Mesendoderm (in vitro differentiated cells): ENCODE measurements at regions not wholly inside any gene's neighbourhood (a gene's known extent, or its start where the extent isn't known, plus 50 kb on each side); places are given as distances from the start of the nearest gene placed in this dataset.
A peak's percentile ranks its signal among the peaks of the same experiment; 100 is the strongest.
"Not testable (repeated sequence)": the region's sequence is repeated elsewhere in the genome, so short reads cannot be mapped to it uniquely, and the experiment has no call there.

ENCODE experiments used
- DNase-seq: peaks from one replicate; pipeline ENCODE4 v3.0.0; 2013
- H2AK5ac ChIP-seq: 2 replicates; pipeline ENCODE4 v1.6.1; 2013; ENCODE audit warnings: low read length, inconsistent platforms
- H2BK120ac ChIP-seq: 2 replicates; pipeline ENCODE4 v1.6.1; 2013; ENCODE audit warnings: low read depth, mild to moderate bottlenecking, low read length, moderate library complexity, mixed read lengths
- H2BK15ac ChIP-seq: replicated peaks from 2 replicates; pipeline ENCODE4 v1.6.1; 2013; ENCODE audit warnings: low read depth, mild to moderate bottlenecking, moderate library complexity
- H2BK5ac ChIP-seq: 2 replicates; pipeline ENCODE4 v1.6.1; 2013; ENCODE audit warnings: low read length, inconsistent platforms
- H3K18ac ChIP-seq: 2 replicates; pipeline ENCODE4 v1.6.1; 2013; ENCODE audit warnings: mild to moderate bottlenecking, low read length, mixed read lengths
- H3K23ac ChIP-seq: one replicate; pipeline ENCODE4 v1.6.1; 2013; ENCODE audit warnings: low read length
- H3K27ac ChIP-seq: 2 replicates; pipeline ENCODE4 v1.5.1; 2013; ENCODE audit warnings: low read depth, mild to moderate bottlenecking, inconsistent platforms, low read length, moderate library complexity
- H3K27me3 ChIP-seq: 2 replicates; pipeline ENCODE4 v1.6.1; 2013; ENCODE audit warnings: low read length, control low read depth, mild to moderate bottlenecking, inconsistent platforms; ENCODE audit not compliant: insufficient read depth, poor library complexity
- H3K36me3 ChIP-seq: 2 replicates; pipeline ENCODE4 v1.6.1; 2013; ENCODE audit warnings: low read length, inconsistent platforms; ENCODE audit not compliant: control insufficient read depth, insufficient read depth
- H3K4ac ChIP-seq: one replicate; pipeline ENCODE4 v1.6.1; 2013; ENCODE audit warnings: low read depth, mild to moderate bottlenecking, low read length, moderate library complexity
- H3K4me1 ChIP-seq: 2 replicates; pipeline ENCODE4 v1.6.1; 2013; ENCODE audit warnings: low read depth, low read length, inconsistent platforms; ENCODE audit not compliant: control insufficient read depth
- H3K4me2 ChIP-seq: 2 replicates; pipeline ENCODE4 v1.6.1; 2013; ENCODE audit warnings: low read length
- H3K4me3 ChIP-seq: 2 replicates; pipeline ENCODE4 v1.5.1; 2013; ENCODE audit warnings: mild to moderate bottlenecking, low read length
- H3K56ac ChIP-seq: one replicate; pipeline ENCODE4 v1.6.1; 2013; ENCODE audit warnings: low read length
- H3K79me1 ChIP-seq: 2 replicates; pipeline ENCODE4 v1.6.1; 2013; ENCODE audit warnings: low read length, inconsistent platforms
- H3K79me2 ChIP-seq: 2 replicates; pipeline ENCODE4 v1.6.1; 2013; ENCODE audit warnings: mild to moderate bottlenecking, low read length; ENCODE audit not compliant: control insufficient read depth, insufficient read depth
- H3K9ac ChIP-seq: 2 replicates; pipeline ENCODE4 v1.6.1; 2013; ENCODE audit warnings: low read length, inconsistent platforms
- H4K5ac ChIP-seq: one replicate; pipeline ENCODE4 v1.6.1; 2013; ENCODE audit warnings: low read length
- H4K8ac ChIP-seq: one replicate; pipeline ENCODE4 v1.6.1; 2013; ENCODE audit warnings: low read depth, mild to moderate bottlenecking, control low read depth, low read length, moderate library complexity
- WGBS: extraction: QIAGEN DNeasy Blood & Tissue Kit; methylation state at CpG from one replicate; pipeline ENCODE4 v1.1.7; 2013; ENCODE audit warnings: low lambda C conversion rate, missing lambda C conversion rate; ENCODE audit not compliant: insufficient coverage; ENCODE audit errors: extremely low coverage; 5-methylcytosine and 5-hydroxymethylcytosine counted together

DNA sequence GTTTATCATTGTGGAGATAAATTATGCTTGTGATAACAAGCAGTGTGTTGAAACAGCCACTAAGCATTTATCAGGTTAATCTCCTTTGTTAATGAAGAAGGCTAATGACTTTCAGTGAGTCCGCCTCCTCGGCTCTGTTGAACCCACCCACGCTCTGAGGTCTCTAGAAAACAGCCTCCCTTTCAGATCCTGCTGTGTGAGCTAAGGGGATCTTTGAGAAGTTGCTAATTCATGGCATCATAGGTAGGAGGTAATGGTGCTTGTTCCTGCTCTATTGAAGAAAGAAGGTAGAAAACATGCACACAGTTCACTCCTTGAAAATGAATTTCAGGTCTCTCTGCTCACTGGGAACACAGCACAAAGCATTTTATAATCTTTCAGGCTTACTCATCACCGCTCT lies 483.9 kb downstream of the AACS start:
- no peak overlapping the region for H2BK15ac ChIP-seq
- H3K79me2 ChIP-seq, result no peaks in the 10 kb centered on the region
- no peak overlapping the region for H3K27ac ChIP-seq
- H3K9ac ChIP-seq, result no peak overlapping the region
- peak; percentile 65 for DNase-seq
- no peak overlapping the region for H3K4ac ChIP-seq
- H4K5ac ChIP-seq, result no peak overlapping the region
- no peaks in the 10 kb centered on the region for H3K36me3 ChIP-seq
- H3K27me3 ChIP-seq, result no peaks in the 10 kb centered on the region
- no peak overlapping the region for H3K56ac ChIP-seq
- H3K4me3 ChIP-seq, result no peak overlapping the region
- no peak overlapping the region for H2BK120ac ChIP-seq
- H3K4me1 ChIP-seq, result no peaks in the 10 kb centered on the region
- H4K8ac ChIP-seq, result no peak overlapping the region
- H2AK5ac ChIP-seq, result no peak overlapping the region
- H3K79me1 ChIP-seq, result no peaks in the 10 kb centered on the region
- no CpG with 5 or more reads among the region's 4 CpGs for WGBS
- H3K18ac ChIP-seq, result no peak overlapping the region
- no peak overlapping the region for H2BK5ac ChIP-seq
- H3K23ac ChIP-seq, result no peak overlapping the region
- no peak overlapping the region for H3K4me2 ChIP-seq

DNA sequence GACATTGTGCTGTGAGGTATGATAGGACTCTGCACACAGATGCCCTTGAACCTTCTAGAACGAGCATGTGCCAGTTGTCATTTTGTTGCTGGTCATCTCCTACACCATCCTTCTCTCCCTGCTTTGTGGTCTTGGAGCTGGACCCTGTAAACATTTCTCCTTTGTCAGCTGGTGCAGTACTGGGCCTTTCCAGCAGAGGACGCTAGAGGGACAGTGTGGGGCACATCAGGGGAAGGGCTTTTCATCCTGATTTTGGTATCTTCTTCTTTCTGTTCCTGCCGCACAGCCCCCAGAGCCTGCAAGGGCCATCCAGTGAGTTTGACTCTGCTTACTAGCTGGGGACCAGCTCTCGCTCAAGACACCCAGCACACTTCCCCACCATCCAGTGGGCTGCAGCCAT lies 484.6 kb downstream of the AACS start:
- Histone ChIP-seq H3K56ac (no peak overlapping the region), H3K23ac (no peak overlapping the region), H3K4me1 (no peaks in the 10 kb centered on the region), H4K5ac (no peak overlapping the region), H2AK5ac (no peak overlapping the region), H3K79me2 (no peaks in the 10 kb centered on the region), H2BK5ac (no peak overlapping the region), H2BK120ac (no peak overlapping the region), H2BK15ac (no peak overlapping the region), H3K18ac (no peak overlapping the region), H3K4ac (no peak overlapping the region), H3K9ac (no peak overlapping the region), H3K79me1 (no peaks in the 10 kb centered on the region), H3K36me3 (no peaks in the 10 kb centered on the region), H4K8ac (no peak overlapping the region), H3K4me3 (no peak overlapping the region), H3K27ac (no peak overlapping the region), H3K4me2 (no peak overlapping the region), H3K27me3 (no peaks in the 10 kb centered on the region)
- WGBS, result no CpG with 5 or more reads among the region's 4 CpGs
- DNase-seq, result peak; percentile 54

DNA sequence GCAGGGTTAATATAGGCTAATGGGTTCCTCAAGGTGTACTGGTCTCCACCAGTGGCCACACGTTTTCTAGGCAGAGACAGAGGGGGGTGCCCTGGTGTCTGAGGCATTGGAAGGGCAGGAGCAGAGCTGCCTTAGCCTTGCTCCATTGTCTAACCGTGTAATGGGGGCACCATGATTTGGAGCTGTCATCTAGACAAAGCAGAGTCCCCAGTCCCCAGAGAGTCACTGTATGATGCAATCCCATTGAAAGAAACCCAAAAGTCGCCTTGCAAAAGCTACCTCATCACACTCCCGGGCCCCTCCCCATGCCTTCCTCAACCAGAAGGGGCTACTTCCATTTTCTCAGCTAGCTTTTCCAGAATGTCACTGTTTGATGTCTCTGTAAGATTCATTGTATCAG lies 487.1 kb downstream of the AACS start:
- Histone ChIP-seq H3K79me2 (no peaks in the 10 kb centered on the region), H3K4me2 (no peak overlapping the region), H2BK15ac (no peak overlapping the region), H2BK5ac (no peak overlapping the region), H4K5ac (no peak overlapping the region), H3K27ac (no peak overlapping the region), H3K79me1 (no peaks in the 10 kb centered on the region), H2BK120ac (no peak overlapping the region), H2AK5ac (no peak overlapping the region), H3K27me3 (no peaks in the 10 kb centered on the region), H3K56ac (no peak overlapping the region), H3K23ac (no peak overlapping the region), H3K4me3 (no peak overlapping the region), H3K4me1 (no peaks in the 10 kb centered on the region), H3K9ac (no peak overlapping the region), H3K36me3 (no peaks in the 10 kb centered on the region), H3K18ac (no peak overlapping the region), H3K4ac (no peak overlapping the region), H4K8ac (no peak overlapping the region)
- peak; percentile 35 for DNase-seq
- no CpG with 5 or more reads among the region's 4 CpGs for WGBS

DNA sequence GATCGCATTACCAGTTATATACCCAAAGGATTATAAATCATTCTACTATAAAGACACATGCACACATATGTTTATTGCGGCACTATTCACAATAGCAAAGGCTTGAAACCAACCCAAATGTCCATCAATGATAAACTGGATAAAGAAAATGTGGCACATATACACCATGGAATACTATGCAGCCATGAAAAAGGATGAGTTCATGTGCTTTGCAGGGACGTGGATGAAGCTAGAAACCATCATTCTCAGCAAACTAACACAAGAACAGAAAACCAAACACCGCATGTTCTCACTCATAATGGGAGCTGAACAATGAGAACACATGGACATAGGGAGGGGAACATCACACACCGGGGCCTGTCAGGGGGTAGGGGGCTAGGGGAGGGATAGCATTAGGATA lies 495.8 kb downstream of the AACS start:
- H4K8ac ChIP-seq, H3K4me3 ChIP-seq, H3K56ac ChIP-seq, H3K23ac ChIP-seq, H3K4me2 ChIP-seq, H3K36me3 ChIP-seq, H3K9ac ChIP-seq, H2AK5ac ChIP-seq, H2BK15ac ChIP-seq, DNase-seq, H3K79me2 ChIP-seq, H2BK5ac ChIP-seq, H3K79me1 ChIP-seq, H3K4me1 ChIP-seq, H2BK120ac ChIP-seq, H3K18ac ChIP-seq, H3K27me3 ChIP-seq, H3K27ac ChIP-seq, H4K5ac ChIP-seq, H3K4ac ChIP-seq: not testable (repeated sequence)
- WGBS, result no CpG with 5 or more reads among the region's 5 CpGs

DNA sequence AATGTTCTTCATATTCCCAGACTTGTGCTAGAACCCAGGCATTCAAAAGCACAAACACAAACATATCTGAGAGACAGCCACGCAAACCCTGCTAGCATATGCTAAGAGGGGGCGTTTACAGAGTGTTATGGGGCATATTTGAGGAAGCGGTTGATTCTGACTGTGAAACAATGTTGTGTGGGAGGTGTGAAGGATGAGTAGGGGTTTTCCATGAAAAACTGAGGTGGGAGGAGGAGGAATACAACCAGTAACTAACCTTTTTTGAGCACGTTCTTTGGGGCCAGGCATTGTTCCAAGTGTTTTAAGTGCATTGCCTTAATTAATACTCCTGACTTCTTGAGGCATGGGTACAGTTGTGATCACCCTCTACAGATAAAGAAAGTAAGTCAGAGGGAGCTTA lies 499.5 kb downstream of the AACS start:
- H3K18ac ChIP-seq, result no peak overlapping the region
- H2BK5ac ChIP-seq, result no peak overlapping the region
- H3K79me2 ChIP-seq, result no peaks in the 10 kb centered on the region
- H3K27me3 ChIP-seq, result no peaks in the 10 kb centered on the region
- H4K5ac ChIP-seq, result no peak overlapping the region
- no peaks in the 10 kb centered on the region for H3K36me3 ChIP-seq
- H3K23ac ChIP-seq, result no peak overlapping the region
- H3K4me1 ChIP-seq, result peaks cover 3% of the 10 kb centered on the region
- H4K8ac ChIP-seq, result no peak overlapping the region
- H3K79me1 ChIP-seq, result no peaks in the 10 kb centered on the region
- no peak overlapping the region for H3K4me3 ChIP-seq
- H3K4me2 ChIP-seq, result no peak overlapping the region
- no peak overlapping the region for H2BK15ac ChIP-seq
- DNase-seq, result no peak
- no peak overlapping the region for H3K27ac ChIP-seq
- no peak overlapping the region for H2AK5ac ChIP-seq
- no peak overlapping the region for H2BK120ac ChIP-seq
- no CpG with 5 or more reads among the region's 4 CpGs for WGBS
- no peak overlapping the region for H3K56ac ChIP-seq
- H3K9ac ChIP-seq, result no peak overlapping the region
- no peak overlapping the region for H3K4ac ChIP-seq

DNA sequence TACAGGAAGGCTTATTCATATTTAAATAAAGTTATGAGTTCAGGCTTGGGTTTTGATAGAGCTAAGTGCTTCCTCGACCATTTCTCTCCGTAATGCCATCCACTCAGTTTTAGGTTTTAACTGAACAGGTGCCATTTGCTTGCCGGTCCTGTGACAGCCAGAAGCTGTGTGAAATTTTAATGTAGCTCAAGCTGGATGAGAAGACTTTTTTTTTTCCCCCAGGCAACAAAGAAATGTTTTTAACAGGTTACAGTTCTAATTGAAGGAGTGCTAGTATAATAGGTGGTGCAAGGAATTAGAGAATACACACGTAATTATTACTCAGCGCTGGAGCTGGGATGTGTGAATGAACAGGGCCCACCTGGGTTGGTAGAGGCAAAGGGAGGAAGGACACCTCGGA lies 502.3 kb downstream of the AACS start:
- Histone ChIP-seq H3K23ac (no peak overlapping the region), H3K4ac (no peak overlapping the region), H3K4me3 (no peak overlapping the region), H2AK5ac (no peak overlapping the region), H2BK15ac (no peak overlapping the region), H3K27me3 (no peaks in the 10 kb centered on the region), H3K79me1 (no peaks in the 10 kb centered on the region), H3K4me2 (no peak overlapping the region), H3K79me2 (no peaks in the 10 kb centered on the region), H4K5ac (no peak overlapping the region), H3K18ac (no peak overlapping the region), H3K4me1 (peaks cover 3% of the 10 kb centered on the region), H2BK5ac (no peak overlapping the region), H3K56ac (no peak overlapping the region), H3K27ac (no peak overlapping the region), H3K9ac (no peak overlapping the region), H3K36me3 (no peaks in the 10 kb centered on the region), H2BK120ac (no peak overlapping the region), H4K8ac (no peak overlapping the region)
- WGBS, result no CpG with 5 or more reads among the region's 6 CpGs
- no peak for DNase-seq
